IPS-20b (cell line): ENCODE measurements at regions not wholly inside any gene's neighbourhood (a gene's known extent, or its start where the extent isn't known, plus 50 kb on each side); places are given as distances from the start of the nearest gene placed in this dataset.

ENCODE experiments used
- H3K27ac ChIP-seq: one replicate; pipeline ENCODE4 v1.5.1; 2013; ENCODE audit warnings: low read length
- H3K27me3 ChIP-seq: 2 replicates; pipeline ENCODE4 v1.6.1; 2013; ENCODE audit warnings: mild to moderate bottlenecking, low read length, inconsistent platforms; ENCODE audit not compliant: insufficient read depth
- H3K36me3 ChIP-seq: 2 replicates; pipeline ENCODE4 v1.6.1; 2013; ENCODE audit warnings: low read depth, mild to moderate bottlenecking, inconsistent platforms, low read length, moderate library complexity; ENCODE audit not compliant: insufficient read depth
- H3K4me1 ChIP-seq: 2 replicates; pipeline ENCODE4 v1.6.1; 2013; ENCODE audit warnings: mild to moderate bottlenecking, control low read depth, inconsistent platforms, low read length, moderate library complexity; ENCODE audit not compliant: insufficient read depth
- H3K4me3 ChIP-seq: 2 replicates; pipeline ENCODE4 v1.5.1; 2013; ENCODE audit warnings: mild to moderate bottlenecking, low read length, inconsistent platforms
- H3K9ac ChIP-seq: 2 replicates; pipeline ENCODE4 v1.6.1; 2013; ENCODE audit warnings: low read depth, mild to moderate bottlenecking, inconsistent platforms, low read length, moderate library complexity
- H3K9me3 ChIP-seq: 2 replicates; pipeline ENCODE4 v1.6.1; 2013; ENCODE audit warnings: mild to moderate bottlenecking, low read depth, low read length, inconsistent platforms; ENCODE audit not compliant: insufficient read depth

DNA sequence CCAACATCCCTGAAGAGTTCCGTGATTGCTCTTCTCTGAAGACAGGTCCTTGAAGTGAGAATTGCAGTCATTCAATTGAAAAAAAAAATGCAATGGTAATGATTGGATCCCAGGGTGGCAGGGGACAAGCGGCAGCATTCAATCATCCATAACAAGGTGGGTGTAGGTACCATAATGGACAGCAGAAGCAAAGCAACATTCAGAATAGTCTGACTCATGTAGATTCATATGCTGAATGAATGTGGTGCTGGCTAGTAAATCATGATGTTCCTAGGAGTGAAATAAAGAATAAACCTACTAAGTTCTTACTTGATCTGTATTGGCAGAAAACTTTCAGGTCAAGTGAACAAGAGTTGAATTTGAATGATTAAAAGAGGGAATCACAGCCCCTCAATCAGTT, 319.6 kb downstream of the GPATCH2 start:
- H3K9ac ChIP-seq = no peak overlapping the region
- H3K36me3 ChIP-seq = no peaks in the 10 kb centered on the region
- no peaks in the 10 kb centered on the region for H3K27me3 ChIP-seq
- no peaks in the 10 kb centered on the region for H3K9me3 ChIP-seq
- no peak overlapping the region for H3K27ac ChIP-seq
- no peak overlapping the region for H3K4me3 ChIP-seq
- peaks cover 3% of the 10 kb centered on the region; the same call in 1 of the 2 replicates for H3K4me1 ChIP-seq

DNA sequence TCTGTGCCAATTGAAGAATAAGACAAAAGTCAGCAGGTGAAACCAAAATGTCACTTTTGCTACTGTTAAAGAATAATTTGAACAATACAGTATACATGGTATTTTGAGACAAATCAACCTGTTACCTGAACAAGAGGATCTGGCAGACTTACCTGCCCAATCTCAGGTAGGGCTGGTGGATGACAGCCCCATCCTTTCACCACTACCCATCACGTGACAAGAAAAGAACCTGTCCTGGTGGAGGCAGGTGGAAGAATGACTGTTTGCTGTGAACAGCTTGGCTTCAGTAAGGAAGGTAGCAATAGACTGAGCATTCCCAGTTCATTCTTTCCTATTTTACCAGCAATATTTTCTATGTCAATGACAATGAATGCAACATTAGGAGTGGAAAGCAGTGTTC, 349.6 kb downstream of the GPATCH2 start:
- Histone ChIP-seq H3K9me3 (no peaks in the 10 kb centered on the region), H3K27ac (no peak overlapping the region), H3K4me1 (no peaks in the 10 kb centered on the region), H3K27me3 (no peaks in the 10 kb centered on the region), H3K4me3 (no peak overlapping the region), H3K36me3 (no peaks in the 10 kb centered on the region), H3K9ac (no peak overlapping the region)

DNA sequence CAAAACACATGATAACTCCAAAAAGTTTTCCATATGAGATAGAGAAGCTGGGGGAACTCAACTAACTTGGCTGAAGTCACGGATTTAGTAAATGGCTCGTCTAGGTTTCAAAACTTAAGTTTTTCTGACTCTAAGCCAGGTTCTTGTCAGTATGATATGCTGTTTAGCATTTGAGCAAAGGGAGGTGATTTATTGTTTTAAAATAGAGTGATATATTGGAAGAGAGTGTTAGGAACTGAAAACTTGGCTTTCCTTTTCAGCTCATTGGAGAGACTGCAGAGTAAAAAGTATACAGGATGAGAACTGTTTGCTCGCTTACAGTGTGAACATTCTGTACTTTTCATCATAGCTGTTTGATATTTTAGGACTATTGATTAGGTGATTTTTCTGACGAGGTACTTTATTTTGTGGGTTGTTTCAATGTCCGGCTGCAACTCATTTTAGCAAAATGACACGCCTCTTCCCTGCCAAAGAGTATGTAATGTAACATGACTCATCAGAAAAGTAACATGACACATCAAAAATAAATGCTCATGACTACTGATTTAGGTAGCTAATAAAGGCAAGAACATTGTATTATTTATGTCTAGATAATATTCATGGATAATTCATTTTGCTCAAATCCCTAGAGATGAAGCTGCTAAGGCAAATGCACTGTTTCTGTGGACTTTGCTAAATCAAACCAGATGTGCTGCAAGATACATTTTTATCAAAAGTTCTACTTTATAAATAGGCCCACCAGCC, 355.1 kb downstream of the GPATCH2 start:
- Histone ChIP-seq H3K9me3 (no peaks in the 10 kb centered on the region), H3K9ac (no peak overlapping the region), H3K4me1 (no peaks in the 10 kb centered on the region), H3K27me3 (no peaks in the 10 kb centered on the region), H3K36me3 (no peaks in the 10 kb centered on the region), H3K27ac (no peak overlapping the region), H3K4me3 (no peak overlapping the region)

DNA sequence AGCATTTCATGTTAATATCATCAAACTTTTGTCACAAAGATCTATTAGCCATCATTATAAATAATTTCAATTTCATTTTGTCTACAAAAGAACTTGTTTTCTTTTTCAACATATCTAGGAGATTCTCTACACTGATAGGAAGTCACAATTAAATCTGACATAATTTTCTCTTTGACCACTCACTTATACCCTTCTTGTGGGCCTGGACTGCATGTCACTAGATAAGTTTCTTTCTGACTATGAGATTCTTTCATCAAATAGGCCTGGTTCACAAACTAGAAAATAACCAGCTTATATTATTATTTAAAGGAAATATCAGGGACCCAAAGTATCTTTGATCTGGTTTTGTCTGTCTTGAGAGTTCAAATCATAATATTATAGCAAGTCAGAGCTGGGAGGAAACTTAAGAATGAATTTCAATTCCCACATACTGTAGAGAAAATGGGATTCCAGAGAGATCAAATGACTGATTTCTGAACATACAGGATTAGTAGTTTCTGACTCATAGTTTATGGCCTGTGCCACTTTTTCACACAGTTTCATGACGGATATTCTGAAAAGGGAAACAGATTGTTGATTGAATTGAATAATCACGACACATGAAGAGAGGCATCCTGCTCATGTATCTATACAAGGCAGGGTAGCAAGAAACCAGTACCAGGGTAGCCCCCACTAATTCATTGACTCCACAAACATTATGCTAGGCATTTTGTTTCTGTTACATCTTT, 355.8 kb downstream of the GPATCH2 start:
- no peaks in the 10 kb centered on the region for H3K4me1 ChIP-seq
- no peak overlapping the region for H3K27ac ChIP-seq
- H3K9me3 ChIP-seq = no peaks in the 10 kb centered on the region
- H3K9ac ChIP-seq = no peak overlapping the region
- H3K36me3 ChIP-seq = no peaks in the 10 kb centered on the region
- H3K27me3 ChIP-seq = no peaks in the 10 kb centered on the region
- no peak overlapping the region for H3K4me3 ChIP-seq

DNA sequence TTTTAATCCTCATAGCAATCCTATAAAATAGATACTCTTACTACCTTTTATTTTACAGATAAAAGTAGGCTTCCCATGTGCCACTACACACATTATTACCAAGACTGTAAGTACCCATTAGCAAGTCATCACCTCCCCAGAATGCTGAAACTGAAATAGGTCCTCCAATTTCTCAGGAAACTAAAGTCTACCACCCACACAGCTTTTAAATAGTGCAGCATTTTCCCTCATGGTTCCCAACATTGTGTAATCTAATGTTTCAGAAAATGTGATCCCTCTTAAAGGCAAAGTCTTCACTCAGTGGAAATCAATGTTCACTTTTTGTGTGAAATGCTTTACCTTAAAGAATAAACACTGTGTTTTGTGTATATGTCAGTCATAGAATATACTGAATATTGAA, 356.5 kb downstream of the GPATCH2 start:
- no peak overlapping the region for H3K27ac ChIP-seq
- H3K9ac ChIP-seq = no peak overlapping the region
- no peaks in the 10 kb centered on the region for H3K36me3 ChIP-seq
- H3K9me3 ChIP-seq = no peaks in the 10 kb centered on the region
- no peaks in the 10 kb centered on the region for H3K27me3 ChIP-seq
- H3K4me3 ChIP-seq = no peak overlapping the region
- no peaks in the 10 kb centered on the region for H3K4me1 ChIP-seq

DNA sequence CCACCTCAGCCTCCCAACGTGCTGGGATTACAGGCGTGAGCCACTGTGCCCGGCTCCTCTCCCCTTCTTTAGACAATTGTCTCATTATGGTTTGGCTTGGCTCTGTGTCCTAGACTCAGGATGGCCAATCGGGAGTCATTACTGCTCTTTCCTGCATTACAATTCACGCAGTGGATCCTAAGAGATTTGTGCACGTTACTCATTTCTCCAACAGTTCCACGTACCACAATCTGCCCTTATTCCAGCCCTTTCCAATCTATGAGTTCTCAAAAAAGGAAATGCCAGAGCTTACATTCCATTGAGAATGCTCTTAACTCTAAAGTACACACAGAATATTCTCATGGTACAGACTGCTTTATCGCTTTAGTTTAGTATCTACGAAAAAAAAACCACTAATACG, 357.0 kb downstream of the GPATCH2 start:
- Histone ChIP-seq H3K9me3 (no peaks in the 10 kb centered on the region), H3K4me3 (no peak overlapping the region), H3K9ac (no peak overlapping the region), H3K27ac (no peak overlapping the region), H3K36me3 (no peaks in the 10 kb centered on the region), H3K27me3 (no peaks in the 10 kb centered on the region), H3K4me1 (no peaks in the 10 kb centered on the region)

DNA sequence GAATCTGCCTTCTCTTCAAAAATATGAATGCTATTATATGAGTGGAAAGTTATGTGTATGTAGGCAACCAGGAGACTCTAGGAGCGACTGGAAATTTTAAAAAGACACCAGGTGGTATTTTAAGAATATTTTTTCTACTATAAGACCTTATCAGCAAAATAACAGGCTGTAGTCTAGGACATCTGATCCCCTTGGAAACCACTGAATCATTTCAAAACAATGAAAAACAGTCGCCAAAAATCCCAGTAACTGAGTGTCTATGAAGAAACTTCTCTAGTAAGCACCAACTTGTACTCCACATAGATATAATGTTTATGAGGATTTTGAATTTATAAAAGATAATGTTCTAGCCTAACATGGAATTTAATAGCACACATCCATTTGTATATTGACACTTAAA, 358.5 kb downstream of the GPATCH2 start:
- no peak overlapping the region for H3K4me3 ChIP-seq
- H3K27me3 ChIP-seq = no peaks in the 10 kb centered on the region
- H3K9me3 ChIP-seq = no peaks in the 10 kb centered on the region
- no peak overlapping the region for H3K27ac ChIP-seq
- peaks cover 4% of the 10 kb centered on the region; the same call in 1 of the 2 replicates for H3K4me1 ChIP-seq
- H3K9ac ChIP-seq = no peak overlapping the region
- H3K36me3 ChIP-seq = no peaks in the 10 kb centered on the region

DNA sequence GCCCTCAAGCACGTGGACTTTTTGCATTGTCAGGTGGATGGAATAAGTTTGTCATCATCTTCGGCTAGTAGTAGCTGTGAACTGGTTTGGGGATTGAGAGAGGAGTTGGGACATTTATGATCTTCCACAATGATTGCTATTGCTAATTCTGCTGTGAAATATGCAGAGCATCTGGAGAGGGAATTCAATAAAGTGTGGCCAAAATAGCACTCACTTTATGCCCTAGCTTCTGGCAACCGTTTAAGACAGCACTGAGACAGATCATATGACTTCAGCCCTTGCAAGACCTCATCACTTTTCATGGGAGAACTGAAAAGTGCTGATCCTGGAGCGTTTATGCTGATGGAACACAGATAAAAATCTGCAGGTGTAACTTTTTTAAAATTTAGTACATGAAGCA, 360.8 kb downstream of the GPATCH2 start:
- H3K9ac ChIP-seq = no peak overlapping the region
- peaks cover 4% of the 10 kb centered on the region; the same call in 1 of the 2 replicates for H3K4me1 ChIP-seq
- H3K4me3 ChIP-seq = no peak overlapping the region
- no peak overlapping the region for H3K27ac ChIP-seq
- H3K27me3 ChIP-seq = no peaks in the 10 kb centered on the region
- no peaks in the 10 kb centered on the region for H3K36me3 ChIP-seq
- no peaks in the 10 kb centered on the region for H3K9me3 ChIP-seq

DNA sequence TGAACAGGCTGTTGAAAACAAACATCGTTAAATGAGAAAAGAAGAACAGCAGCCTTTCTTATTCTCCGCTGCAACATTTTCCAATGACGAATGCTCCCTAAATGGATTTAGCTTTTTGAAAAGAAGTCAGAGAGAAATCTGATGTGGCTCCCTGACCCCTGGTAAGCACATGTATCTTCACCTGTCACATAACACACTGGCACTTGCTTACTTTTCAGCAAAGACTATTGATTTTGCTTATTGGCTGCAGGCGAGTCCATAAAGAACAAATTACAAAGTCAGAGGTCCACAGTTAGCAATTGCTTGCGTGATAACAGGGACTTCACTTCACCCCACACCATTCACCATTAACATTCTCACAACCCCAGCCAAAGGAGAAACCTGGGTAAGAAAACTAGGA, 362.8 kb downstream of the GPATCH2 start:
- H3K9ac ChIP-seq = no peak overlapping the region
- no peaks in the 10 kb centered on the region for H3K36me3 ChIP-seq
- no peak overlapping the region for H3K4me3 ChIP-seq
- no peak overlapping the region for H3K27ac ChIP-seq
- peaks cover 4% of the 10 kb centered on the region; the same call in 1 of the 2 replicates for H3K4me1 ChIP-seq
- no peaks in the 10 kb centered on the region for H3K9me3 ChIP-seq
- no peaks in the 10 kb centered on the region for H3K27me3 ChIP-seq

DNA sequence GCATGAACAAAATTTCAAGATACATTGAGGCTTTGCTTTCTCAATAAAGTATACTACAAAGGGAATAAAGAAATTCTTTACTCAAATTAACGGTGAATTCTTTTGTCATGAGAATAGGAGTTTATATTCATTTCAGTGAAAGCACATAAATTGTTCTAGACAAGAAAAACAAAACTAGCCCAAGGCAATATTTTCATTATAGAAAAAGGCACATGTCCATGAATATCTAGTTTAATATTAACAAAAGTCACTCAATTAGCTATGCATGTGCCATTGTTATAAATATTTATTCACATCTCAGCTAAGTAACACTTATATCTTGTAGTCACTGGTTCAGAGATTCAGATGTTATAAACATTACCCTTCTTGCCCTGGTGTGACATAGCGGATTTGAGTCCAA, 369.3 kb downstream of the GPATCH2 start:
- Histone ChIP-seq H3K9ac (no peak overlapping the region), H3K4me3 (no peak overlapping the region), H3K36me3 (no peaks in the 10 kb centered on the region), H3K9me3 (no peaks in the 10 kb centered on the region), H3K4me1 (no peaks in the 10 kb centered on the region), H3K27me3 (no peaks in the 10 kb centered on the region), H3K27ac (no peak overlapping the region)

DNA sequence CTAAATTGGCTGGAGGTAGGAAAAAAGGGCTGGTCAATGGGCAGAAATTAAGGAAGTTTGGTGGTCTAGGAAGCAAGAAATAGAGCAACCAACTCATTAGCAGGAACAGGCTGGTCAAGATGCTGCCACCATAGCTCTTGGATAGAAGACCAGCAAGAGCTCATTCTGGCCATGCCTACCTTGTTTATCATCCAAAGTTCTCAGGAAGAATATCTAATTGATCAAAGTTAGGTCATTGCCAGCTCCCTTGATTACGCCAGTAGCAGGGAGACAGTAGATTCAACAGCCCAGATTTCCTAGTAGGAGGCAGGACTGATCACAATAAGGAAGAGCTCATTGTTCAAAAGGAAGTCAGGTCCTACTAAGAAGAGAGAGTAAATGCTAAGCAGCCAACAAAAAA, 370.2 kb downstream of the GPATCH2 start:
- H3K9ac ChIP-seq = no peak overlapping the region
- no peaks in the 10 kb centered on the region for H3K9me3 ChIP-seq
- no peaks in the 10 kb centered on the region for H3K27me3 ChIP-seq
- H3K4me1 ChIP-seq = no peaks in the 10 kb centered on the region
- H3K36me3 ChIP-seq = no peaks in the 10 kb centered on the region
- no peak overlapping the region for H3K27ac ChIP-seq
- no peak overlapping the region for H3K4me3 ChIP-seq

DNA sequence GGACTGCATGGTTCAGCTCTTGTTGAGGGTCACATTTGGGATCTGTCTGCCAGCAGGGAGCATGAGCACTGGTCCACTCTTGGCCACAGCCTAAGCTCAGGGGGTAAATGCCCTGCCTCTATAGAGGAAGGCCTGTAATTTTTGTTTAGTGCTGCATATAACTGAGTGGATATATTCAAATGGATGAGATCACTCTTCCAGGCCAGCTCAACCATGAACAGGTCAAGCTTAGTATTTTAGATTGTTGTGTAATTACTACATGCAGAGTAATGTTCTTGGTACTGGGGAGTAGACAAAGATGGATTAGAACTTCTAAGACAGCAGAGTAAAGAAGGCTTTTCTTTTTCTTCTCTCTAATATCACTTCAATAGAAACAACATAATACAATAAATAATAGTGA, 376.9 kb downstream of the GPATCH2 start:
- Histone ChIP-seq H3K9me3 (no peaks in the 10 kb centered on the region), H3K27me3 (no peaks in the 10 kb centered on the region), H3K9ac (no peak overlapping the region), H3K27ac (no peak overlapping the region), H3K36me3 (no peaks in the 10 kb centered on the region), H3K4me1 (no peaks in the 10 kb centered on the region), H3K4me3 (no peak overlapping the region)
